HG03439 (cell line): ENCODE measurements at regions not wholly inside any gene's neighbourhood (a gene's known extent, or its start where the extent isn't known, plus 50 kb on each side); places are given as distances from the start of the nearest gene placed in this dataset.
A peak's percentile ranks its signal among the peaks of the same experiment; 100 is the strongest.
"Not testable (repeated sequence)": the region's sequence is repeated elsewhere in the genome, so short reads cannot be mapped to it uniquely, and the experiment has no call there.

Experiments
- ATAC-seq: cut with Tn5 transposase; IDR thresholded peaks from one replicate; pipeline ENCODE4 v1.9.1; 2021; ENCODE audit warnings: mild to moderate bottlenecking, moderate library complexity; ENCODE audit not compliant: unreplicated experiment

- ATAC-seq, result no peak
These were observed 110.6 kb upstream of the ZNF746 start for GRCh38 chr7:149608168-149608567.

GRCh38 chr7:149607683-149608082 is 110.1 kb upstream of the ZNF746 start:
- no peak for ATAC-seq

- no peak for ATAC-seq
These were observed 109.2 kb upstream of the ZNF746 start for GRCh38 chr7:149606826-149607225.

- no peak for ATAC-seq
These were observed 108.1 kb upstream of the ZNF746 start for GRCh38 chr7:149605696-149606095.

- no peak for ATAC-seq
These were observed 106.9 kb upstream of the ZNF746 start for GRCh38 chr7:149604521-149604920.

- peak; percentile 93 for ATAC-seq
These were observed 103.2 kb upstream of the ZNF746 start for GRCh38 chr7:149600669-149601330.

GRCh38 chr7:149599636-149600206 is 102.1 kb upstream of the ZNF746 start:
- peak; percentile 39 for ATAC-seq

GRCh38 chr7:149598721-149599308 is 101.2 kb upstream of the ZNF746 start:
- no peak for ATAC-seq

GRCh38 chr7:149597789-149598188 is 100.2 kb upstream of the ZNF746 start:
- ATAC-seq, result not testable (repeated sequence)

- ATAC-seq, result no peak
These were observed 97.9 kb upstream of the ZNF746 start for GRCh38 chr7:149595541-149595940.

- ATAC-seq, result no peak
These were observed 97.5 kb upstream of the ZNF746 start for GRCh38 chr7:149595078-149595477.

- no peak for ATAC-seq
These were observed 91.3 kb upstream of the ZNF746 start for GRCh38 chr7:149588930-149589329.

GRCh38 chr7:149586646-149587645 is 89.3 kb upstream of the ZNF746 start:
- no peak for ATAC-seq

GRCh38 chr7:149584530-149584929 is 86.9 kb upstream of the ZNF746 start:
- no peak for ATAC-seq

- no peak for ATAC-seq
These were observed 86.4 kb upstream of the ZNF746 start for GRCh38 chr7:149584009-149584408.

- no peak for ATAC-seq
These were observed 82.7 kb upstream of the ZNF746 start for GRCh38 chr7:149580328-149580727.

GRCh38 chr7:149579365-149579764 is 81.8 kb upstream of the ZNF746 start:
- ATAC-seq, result not testable (repeated sequence)

- ATAC-seq, result not testable (repeated sequence)
These were observed 76.8 kb upstream of the ZNF746 start for GRCh38 chr7:149574428-149574827.

GRCh38 chr7:149573519-149573918 is 75.9 kb upstream of the ZNF746 start:
- ATAC-seq, result no peak

- not testable (repeated sequence) for ATAC-seq
These were observed 75.3 kb upstream of the ZNF746 start for GRCh38 chr7:149572920-149573319.

GRCh38 chr7:149570784-149571183 is 73.2 kb upstream of the ZNF746 start:
- no peak for ATAC-seq
